HG03280 (cell line): ENCODE measurements at regions not wholly inside any gene's neighbourhood (a gene's known extent, or its start where the extent isn't known, plus 50 kb on each side); places are given as distances from the start of the nearest gene placed in this dataset.

Experiments
- ATAC-seq: cut with Tn5 transposase; IDR thresholded peaks from one replicate; pipeline ENCODE4 v1.9.1; 2021; ENCODE audit warnings: mild to moderate bottlenecking, moderate library complexity; ENCODE audit not compliant: unreplicated experiment

DNA sequence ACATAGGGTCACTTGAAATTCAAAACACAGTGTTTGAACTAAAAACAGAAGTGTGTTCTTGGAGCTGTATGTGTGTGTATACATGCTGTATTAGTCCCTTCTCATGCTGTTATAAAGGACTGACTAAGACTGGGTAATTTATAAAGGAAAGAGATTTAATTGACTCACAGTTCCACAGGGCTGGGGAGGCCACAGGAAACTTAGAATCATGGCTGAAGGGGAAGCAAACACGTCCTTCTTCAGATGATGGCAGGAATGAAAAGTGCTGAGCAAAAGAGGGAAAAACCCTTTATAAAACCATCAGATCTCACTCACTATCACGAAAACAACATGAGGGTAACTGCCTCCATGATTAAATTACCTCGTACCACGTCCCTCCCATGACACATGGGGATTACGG, 224.1 kb downstream of the BCAT1 start:
- no peak for ATAC-seq

DNA sequence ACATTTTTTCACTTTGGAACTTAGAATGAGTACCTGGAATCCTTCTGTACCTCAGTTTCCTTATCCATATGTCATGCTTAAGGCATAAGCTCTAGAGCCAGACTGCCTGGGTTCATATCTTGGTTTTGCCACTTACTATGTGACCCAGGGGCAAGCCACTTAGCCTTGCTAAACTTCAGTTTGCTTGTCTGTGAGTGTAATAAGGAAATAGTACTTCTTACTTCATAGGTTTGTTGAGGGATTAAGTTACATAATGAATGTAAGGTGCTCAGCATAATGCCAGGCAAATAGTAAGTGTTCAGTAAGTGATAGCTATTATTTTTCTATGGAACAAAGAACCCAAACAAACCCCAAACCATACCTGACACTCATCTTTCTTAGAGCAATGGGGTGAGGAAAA, 225.1 kb downstream of the BCAT1 start:
- ATAC-seq, result no peak

DNA sequence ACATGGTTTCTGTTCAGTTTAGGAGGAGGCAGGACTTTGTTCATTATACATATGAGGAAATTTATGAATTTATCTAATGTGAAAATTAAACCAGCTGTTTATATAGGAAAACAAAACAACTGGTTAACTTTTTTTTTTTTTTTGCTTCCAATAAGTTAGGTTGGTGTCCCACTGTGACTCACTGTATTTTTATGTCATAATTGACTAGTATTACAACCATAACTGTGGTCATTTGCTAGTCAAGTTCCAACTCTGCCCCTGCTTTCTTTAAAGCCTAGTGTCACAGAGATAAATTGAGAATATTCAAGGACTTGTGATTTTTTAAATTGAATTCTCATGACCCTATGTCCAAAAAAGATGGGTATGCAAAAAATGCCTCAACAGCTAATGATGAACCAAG, 227.7 kb downstream of the BCAT1 start:
- ATAC-seq, result no peak

DNA sequence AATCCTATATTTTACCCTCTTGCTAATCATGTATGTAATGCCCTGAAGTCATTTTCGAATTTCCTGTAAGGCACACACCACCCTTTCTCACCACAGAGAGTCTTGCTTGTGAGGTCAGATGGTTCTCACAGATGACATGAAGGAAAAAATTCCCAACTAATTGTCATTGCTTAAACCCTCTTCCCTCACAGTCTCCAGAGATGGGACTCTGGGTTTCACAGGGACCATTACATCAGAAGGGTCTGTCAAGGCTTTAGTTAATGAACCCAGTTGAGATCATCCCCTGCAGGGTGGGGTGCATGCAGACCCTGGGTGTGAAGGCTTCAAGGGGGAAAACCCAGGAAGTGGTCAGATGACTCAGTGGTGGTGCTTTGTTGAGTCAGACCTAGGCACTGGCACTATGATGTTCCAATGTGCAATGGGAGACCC, 229.6 kb downstream of the BCAT1 start:
- ATAC-seq, result peak; percentile 79

DNA sequence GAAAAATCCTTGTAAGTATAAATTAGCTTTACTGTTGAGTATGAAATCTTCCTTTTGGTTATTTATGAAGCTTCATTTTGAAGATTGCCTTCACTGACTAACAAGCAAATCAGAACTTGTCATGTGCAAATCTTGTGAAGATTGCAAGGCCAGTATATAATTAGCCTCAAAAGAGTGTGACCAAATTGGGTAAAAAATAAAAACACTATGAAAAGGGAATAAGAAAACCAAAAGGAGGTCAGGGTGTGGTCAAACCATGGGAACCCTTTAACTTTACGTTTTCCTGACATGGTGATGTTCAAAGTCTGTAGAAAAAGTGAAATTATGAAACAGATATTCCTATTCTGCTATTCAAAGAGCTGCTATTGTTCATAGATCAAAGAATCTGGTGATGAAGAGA, 230.3 kb downstream of the BCAT1 start:
- no peak for ATAC-seq

DNA sequence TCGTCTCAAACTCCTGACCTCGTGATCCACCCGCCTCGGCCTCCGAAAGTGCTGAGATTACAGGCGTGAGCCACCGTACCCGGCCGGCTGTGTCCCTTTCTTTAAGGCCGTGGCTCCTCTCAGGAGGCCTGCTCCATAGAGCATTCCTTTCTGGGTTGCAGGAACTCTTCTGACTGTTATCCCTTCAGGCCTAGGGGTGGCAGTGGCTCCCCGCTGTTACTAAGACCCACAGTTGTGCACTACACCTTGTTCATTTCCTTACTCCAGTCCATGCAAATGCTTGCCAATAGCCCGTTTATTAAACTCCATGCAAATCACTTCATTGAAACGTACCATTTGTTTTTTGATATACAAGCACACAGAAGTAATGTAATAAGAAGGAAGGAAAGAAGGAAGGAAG, 234.7 kb downstream of the BCAT1 start:
- no peak for ATAC-seq

DNA sequence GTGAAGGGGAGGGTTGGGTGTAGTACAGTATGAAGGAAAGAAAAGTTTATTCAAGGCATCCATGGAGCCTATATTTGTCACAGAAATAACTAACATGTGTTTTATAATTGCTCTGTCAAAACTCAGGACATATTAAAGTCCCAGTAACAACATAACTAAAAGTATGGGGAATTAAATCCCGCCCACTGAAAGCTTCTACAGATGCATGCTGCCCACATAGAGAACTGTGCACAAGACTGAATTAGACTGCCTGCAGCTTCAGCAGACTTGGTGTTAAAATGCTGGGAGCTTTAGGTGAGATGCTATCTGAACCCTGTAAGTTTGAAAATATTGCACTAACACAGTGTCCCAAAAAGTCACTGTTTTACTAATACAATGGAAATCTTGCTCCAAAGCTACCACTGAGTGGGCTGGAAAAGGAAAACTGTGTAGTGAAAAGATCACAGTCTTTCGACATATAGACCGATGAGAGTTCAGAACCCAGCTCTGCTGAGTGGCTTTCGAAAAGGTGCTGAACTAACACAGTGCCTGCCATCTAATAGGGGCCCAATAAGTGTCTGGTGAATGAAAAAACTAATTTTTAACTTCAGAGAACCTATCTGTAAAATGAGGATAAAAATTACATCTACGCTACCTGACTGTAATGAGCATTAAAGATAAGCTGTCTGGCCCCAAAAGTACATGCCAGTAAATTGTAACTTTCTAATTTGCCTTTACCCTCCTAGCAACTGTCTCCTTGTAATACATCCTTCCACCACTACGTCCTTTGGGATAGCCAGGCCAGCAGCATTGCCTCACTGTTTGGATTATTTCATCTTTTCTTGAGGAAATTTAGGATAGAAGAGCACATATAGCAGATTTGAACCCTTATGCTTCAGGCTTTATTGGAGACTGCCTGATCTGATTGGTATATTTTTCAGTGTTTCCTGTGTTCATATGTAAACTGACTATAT, 237.6 kb downstream of the BCAT1 start:
- ATAC-seq, result no peak

DNA sequence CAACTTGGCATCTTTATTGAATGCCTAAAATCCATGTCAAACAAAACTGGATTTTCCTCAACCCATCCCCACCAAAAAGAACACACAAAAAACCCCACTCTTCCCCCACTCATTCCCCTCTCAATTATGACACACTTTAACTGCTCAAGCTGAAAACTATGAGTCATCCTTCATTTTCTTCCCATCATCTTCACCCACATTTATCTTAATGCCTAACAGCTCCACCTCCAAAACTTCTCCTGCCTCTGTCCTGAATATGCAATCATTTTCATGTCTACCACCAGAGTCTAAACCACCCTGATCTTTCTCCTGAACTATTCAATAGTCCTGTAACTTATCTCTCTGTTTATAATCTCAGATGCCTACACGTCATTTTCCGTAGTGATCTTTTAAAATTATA, 239.7 kb downstream of the BCAT1 start:
- no peak for ATAC-seq

DNA sequence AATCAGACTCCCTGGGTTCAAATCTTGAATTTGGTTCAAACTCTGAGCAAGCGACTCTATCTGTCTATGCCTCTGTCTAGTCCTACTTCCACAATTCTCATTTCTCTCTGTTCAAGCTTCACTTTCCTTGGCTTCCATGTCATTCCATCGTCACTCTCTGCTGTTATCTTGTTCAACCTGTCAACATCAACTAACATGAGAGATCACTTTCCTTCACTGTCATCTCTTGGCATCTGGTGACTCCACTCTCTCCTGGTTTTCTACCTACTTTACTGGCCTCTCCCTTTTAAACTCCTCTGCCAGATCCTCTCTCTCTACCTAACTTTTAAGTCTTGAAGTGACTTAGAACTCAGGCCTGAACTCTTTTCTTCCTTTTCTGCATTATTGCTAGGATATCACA, 240.2 kb downstream of the BCAT1 start:
- no peak for ATAC-seq

DNA sequence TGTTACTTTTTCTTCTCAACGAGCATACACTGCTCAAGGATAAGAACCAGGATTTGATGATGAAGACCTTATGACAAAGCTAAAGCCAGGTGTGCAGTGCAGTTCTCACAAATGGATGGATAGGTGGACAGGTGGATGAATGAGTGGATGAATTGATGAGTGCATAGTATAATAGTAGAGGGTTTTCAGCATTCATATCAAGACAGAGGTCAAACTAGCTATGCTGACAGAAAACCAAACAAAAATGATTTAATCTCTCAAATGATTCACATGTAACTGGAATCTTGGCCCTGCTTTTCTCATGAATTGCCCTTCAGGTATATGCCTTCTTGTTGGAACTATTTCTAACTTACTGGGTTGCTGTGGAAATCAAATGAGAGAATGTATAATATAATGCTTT, 240.9 kb downstream of the BCAT1 start:
- no peak for ATAC-seq

DNA sequence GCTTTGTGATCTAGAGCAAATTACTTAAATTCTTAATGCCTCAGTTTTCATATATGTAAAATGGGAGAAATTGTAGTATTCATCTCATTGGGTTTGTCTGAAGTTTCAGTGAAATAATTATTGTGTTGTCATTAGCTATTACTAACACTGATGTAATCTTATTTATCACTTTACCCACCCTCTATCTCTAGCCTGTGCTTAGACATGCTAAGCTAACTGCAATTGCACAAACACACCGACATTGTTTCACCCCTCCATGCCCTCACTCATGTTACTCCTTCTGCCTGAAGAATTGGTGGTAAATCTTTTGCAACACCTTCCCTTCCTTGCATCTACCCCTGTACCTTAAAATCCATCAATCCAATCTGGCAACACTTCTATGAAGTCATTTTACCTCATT, 241.6 kb downstream of the BCAT1 start:
- no peak for ATAC-seq

DNA sequence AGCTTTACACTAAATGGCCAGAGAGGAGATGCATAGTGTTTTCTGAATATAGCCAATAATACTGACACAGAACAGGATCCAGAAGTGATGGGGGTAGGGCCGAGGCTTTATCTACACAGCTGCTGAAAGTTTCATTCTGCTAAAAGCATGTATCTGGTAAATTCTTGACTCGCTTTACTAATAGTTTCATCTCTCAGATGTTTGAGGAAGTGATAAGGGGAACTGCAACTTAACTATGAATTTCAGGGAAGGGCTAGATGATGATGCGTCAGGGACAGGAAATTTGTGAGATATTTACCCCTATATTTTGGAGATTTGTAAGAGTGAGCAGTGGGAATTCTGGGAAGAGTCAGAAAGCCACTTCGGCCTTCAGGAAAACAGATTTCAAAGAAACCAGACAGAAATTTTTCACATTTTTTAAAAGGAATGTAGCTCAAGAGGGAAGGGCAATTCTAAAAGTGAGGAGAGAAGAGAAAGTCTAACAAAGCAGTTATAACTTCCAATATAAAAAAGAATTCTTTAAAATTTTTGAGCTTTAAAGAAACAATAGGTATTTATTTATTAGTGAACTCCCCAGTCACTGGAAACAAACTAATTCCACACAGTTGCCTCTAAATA, 243.1 kb downstream of the BCAT1 start:
- ATAC-seq, result peak; percentile 98

DNA sequence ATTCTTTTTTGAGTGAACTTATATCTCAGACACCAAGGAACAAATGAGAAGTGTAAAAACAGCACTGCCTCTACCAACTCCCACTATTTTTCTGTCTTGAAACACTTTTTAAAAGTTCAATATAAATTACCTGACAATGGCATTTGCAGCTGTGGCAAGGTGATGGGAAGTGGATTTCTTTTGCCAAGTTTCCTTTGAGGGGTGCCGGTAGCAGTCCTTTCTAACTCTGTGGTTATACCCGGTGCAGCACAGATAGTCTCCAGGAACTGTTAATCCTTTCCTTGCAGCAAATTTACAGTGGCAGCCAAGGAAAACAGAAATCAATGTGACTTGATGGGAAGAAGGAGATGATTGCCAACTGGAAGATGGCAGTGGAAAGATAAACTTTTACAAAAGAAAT, 243.7 kb downstream of the BCAT1 start:
- no peak for ATAC-seq

DNA sequence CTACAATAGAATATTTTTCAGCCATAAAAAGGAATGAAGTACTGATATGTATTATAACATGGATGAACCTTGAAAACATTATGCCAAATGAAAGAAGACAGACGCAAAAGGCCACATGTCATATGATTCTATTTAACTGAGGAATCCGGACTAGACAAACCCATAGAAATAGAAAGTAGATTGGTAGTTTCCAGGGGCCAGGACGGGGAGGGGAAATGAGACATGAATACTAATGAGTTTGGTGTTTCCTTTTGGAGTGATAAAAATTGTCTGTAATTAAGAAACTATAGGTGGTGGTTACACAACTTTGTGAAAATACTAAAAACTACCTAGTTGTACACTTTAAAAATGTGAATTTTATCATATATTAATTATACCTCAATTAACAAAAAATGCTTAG, 247.6 kb downstream of the BCAT1 start:
- ATAC-seq, result no peak

DNA sequence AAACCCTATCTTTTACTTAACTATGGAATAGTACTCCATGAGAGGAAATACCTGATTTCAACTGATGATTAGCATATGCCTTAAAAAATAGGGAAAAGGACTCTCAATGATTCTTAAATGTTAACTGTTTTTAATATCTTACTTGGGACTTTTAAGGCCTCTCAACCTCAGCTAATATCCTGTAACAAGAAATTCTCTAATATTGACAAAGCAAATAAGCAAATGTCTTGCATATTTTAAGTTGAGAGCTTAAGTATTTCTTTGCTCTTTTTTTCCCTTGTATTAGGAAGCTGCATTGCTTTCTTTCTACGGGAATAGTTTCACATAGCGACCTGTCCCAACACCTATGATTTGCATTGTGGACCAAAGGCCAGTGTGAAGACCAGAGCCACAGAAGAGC, 249.9 kb downstream of the BCAT1 start:
- no peak for ATAC-seq

DNA sequence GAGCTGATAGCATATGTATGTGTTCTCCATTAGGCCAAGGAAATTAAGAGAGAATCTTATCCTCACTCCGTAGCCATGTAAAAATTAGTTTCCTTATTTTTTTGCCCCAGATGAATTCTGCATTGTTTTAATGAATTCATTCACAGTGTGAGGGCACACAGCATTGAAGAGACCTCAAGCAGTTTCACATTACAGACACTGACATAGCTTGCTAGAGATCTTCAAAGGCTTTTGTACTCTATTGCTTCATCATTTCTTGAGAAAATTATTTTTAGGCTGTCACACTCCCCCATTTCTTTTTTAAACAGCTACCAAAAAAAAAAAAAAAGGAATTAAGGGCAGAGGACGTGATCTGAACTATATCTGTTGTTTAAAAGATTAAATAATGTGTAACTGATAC, 251.1 kb downstream of the BCAT1 start:
- ATAC-seq, result no peak

DNA sequence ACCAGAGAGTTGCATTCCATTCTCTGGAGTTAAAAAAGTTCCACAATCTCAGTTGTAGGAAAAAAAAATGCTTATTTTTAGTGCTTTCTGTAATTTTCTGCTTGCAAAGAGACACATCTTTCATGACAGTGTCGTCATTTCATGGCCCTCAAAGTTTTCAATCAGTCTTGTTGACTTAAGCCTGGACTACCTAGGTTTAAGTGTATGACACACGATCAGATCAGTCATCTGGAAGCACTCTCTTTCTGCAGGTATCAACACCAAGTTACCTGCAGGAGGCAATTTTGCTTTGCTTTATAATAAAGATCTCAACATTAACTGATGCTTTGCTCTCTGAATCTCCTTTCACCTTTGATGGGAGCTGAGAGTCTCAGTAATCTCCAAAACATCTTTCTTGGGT, 251.6 kb downstream of the BCAT1 start:
- ATAC-seq, result no peak

DNA sequence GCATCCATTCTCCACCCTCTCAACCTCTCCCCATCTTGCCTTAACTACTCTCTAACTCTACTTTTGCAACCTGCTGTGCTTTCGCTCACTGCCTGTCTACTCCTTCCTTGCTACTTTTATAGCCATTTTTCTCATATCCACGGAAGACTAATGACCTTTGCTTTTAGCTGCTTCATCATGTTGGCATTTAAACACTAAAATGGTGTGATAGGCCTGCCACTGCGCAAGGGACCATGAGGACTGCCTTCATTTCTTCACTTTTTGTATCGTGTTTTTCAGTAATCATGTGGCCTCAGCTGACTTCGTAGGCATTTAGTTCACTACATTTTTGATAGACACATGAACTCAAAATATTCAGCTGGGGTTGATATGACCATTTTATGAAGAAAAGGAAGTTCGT, 252.1 kb downstream of the BCAT1 start:
- ATAC-seq, result no peak

DNA sequence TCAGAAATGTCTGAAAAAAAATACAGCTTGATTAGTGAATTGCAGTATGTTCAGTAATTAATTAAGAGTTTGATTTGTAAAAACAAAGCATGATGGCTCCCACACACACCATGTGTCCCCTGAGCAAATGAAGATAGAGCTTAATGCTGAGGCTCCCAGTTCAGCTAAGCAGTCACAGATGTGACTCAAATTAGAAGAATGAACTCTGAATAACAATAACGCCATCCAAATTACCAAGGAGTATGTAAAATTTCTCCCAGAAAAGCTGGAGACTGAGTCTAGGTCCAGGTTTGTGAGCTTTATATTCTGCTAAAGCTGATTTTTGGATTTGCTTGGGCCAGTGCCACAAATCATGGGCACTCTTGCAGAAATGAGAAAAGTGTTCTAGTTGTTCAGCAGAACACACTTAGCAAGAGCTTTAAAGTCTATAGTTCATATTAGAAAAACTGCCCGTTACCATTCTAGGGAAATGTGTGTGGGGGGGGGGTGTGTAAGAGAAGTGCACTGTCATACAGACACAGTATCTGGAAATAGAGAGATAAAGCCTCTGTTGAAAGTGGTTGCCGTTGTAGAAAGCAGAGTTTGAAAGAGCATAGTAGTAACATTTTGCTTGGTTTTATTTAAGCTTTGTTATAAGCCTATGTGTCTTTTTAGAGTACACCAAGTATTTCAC, 253.1 kb downstream of the BCAT1 start:
- ATAC-seq, result no peak

DNA sequence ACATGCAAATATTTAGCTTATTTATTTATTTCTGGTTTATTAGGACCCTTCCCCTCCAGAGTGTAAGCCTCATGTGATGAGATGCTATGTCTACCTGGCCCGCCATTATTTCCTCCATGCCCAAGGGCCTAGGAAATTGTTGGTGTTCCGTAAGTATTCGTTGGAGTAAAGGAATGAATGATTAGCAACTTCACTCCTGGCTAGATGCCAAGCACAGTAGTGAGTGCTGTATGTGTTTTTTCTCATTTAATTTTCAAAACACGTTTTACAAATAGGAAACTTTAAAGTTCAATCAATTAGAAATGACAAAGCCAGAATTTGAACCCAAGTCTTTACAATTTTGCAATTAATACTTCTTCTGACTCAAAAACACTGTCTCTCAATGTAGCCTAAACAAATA, 253.8 kb downstream of the BCAT1 start:
- no peak for ATAC-seq

DNA sequence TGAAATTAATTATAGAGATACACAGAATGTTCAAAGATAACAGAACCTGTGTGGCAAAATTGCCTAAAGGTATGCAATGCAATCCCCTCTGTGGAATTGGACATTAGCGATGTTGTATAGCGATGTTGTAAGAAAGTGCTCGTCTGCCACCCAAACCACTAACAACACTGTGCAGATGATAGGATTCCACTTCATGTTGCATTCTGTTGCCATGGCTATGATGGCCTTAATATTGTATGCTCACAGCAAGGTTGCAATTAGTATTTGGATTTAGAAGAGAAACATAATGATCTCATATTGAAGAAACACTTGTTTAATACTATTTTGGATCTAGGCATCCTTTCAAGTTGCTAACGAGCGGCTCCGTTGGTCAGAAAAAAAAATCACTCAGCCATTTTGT, 260.3 kb downstream of the BCAT1 start:
- ATAC-seq, result no peak

DNA sequence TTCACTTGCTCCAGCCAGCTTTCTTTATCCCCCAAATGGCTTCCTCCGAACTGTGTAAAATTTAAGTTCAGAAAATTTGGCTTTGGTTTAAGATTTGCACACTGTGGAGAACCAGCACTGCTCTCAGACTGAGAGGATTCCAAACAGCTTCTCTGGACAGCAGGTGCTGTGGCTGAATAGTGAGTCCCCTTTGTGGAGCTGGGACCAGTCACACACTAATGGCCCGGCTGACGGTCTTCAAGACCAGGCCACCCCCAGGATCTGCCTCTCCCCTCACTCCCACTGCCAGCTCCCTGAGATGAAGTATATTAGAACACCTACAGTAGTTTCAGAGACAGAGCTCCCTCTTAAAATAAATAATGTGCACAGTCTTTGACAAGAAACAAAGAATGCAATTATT, 267.3 kb downstream of the BCAT1 start:
- no peak for ATAC-seq
